DND-41 (cell line): ENCODE measurements at regions not wholly inside any gene's neighbourhood (a gene's known extent, or its start where the extent isn't known, plus 50 kb on each side); places are given as distances from the start of the nearest gene placed in this dataset.

Experiments used
- EZH2 ChIP-seq: IDR thresholded peaks from 3 replicates; pipeline ENCODE4 v1.6.1; 2012; ENCODE audit warnings: borderline replicate concordance, low read depth, mild to moderate bottlenecking, moderate library complexity, low read length, inconsistent platforms; ENCODE audit not compliant: severe bottlenecking
- TF ChIP-seq, protein P1 (sequence below): IDR thresholded peaks from 2 replicates; pipeline ENCODE4 v1.5.1; 2012; ENCODE audit warnings: borderline replicate concordance, low read length, moderate library complexity, mild to moderate bottlenecking; ENCODE audit not compliant: poor library complexity, severe bottlenecking; ENCODE audit errors: extremely low read depth

GRCh38 chr5:98205691-98206461, 567.6 kb upstream of the RGMB start:
- TF ChIP-seq, protein P1, sequence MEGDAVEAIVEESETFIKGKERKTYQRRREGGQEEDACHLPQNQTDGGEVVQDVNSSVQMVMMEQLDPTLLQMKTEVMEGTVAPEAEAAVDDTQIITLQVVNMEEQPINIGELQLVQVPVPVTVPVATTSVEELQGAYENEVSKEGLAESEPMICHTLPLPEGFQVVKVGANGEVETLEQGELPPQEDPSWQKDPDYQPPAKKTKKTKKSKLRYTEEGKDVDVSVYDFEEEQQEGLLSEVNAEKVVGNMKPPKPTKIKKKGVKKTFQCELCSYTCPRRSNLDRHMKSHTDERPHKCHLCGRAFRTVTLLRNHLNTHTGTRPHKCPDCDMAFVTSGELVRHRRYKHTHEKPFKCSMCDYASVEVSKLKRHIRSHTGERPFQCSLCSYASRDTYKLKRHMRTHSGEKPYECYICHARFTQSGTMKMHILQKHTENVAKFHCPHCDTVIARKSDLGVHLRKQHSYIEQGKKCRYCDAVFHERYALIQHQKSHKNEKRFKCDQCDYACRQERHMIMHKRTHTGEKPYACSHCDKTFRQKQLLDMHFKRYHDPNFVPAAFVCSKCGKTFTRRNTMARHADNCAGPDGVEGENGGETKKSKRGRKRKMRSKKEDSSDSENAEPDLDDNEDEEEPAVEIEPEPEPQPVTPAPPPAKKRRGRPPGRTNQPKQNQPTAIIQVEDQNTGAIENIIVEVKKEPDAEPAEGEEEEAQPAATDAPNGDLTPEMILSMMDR = no peak
- no peak for TF ChIP-seq EZH2
